Neural cell (in vitro differentiated cells): ENCODE measurements at regions not wholly inside any gene's neighbourhood (a gene's known extent, or its start where the extent isn't known, plus 50 kb on each side); places are given as distances from the start of the nearest gene placed in this dataset.

Experiments
- H2AFZ ChIP-seq: fragments of 200-600, 300-800 bp; sonication (generic), shearing (Covaris generic); 2 replicates; pipeline ENCODE4 v1.6.0; 2014; ENCODE audit warnings: low read depth, mild to moderate bottlenecking, antibody characterized with exemption, low read length, moderate library complexity
- H3F3A ChIP-seq: fragments of 200-600 bp; shearing (Covaris generic); 2 replicates; pipeline ENCODE4 v1.6.1; 2016; ENCODE audit warnings: mild to moderate bottlenecking, moderate library complexity, mixed read lengths, antibody characterized with exemption, low read length; ENCODE audit not compliant: insufficient read depth, poor library complexity, severe bottlenecking
- H3K27ac ChIP-seq: fragments of 200-600, 300-800 bp; sonication (generic), shearing (Covaris generic); 2 replicates; pipeline ENCODE4 v1.5.1; 2014; ENCODE audit warnings: mild to moderate bottlenecking, low read length, moderate library complexity
- H3K27me3 ChIP-seq: fragments of 300-800, 200-600 bp; sonication (generic), shearing (Covaris generic); 2 replicates; pipeline ENCODE4 v1.6.0; 2014; ENCODE audit warnings: mild to moderate bottlenecking, low read depth, low read length, moderate library complexity; ENCODE audit not compliant: insufficient read depth
- H3K36me3 ChIP-seq: fragments of 300-800, 200-600 bp; sonication (generic), shearing (Covaris generic); 2 replicates; pipeline ENCODE4 v1.5.1; 2014; ENCODE audit warnings: mild to moderate bottlenecking, antibody characterized with exemption, low read length, moderate library complexity; ENCODE audit not compliant: insufficient read depth
- H3K4me2 ChIP-seq: fragments of 300-800, 200-600 bp; sonication (generic), shearing (Covaris generic); 2 replicates; pipeline ENCODE4 v1.6.0; 2014; ENCODE audit warnings: mild to moderate bottlenecking, low read length
- H3K4me3 ChIP-seq: fragments of 300-800, 200-600 bp; sonication (generic), shearing (Covaris generic); 2 replicates; pipeline ENCODE4 v1.5.1; 2014; ENCODE audit warnings: mild to moderate bottlenecking, low read length, moderate library complexity
- H3K79me2 ChIP-seq: fragments of 200-600 bp; shearing (Covaris generic); replicated peaks from 2 replicates; pipeline ENCODE4 v1.6.0; 2014; ENCODE audit warnings: mild to moderate bottlenecking, low read length, moderate library complexity; ENCODE audit not compliant: insufficient read depth
- H3K9ac ChIP-seq: fragments of 300-800, 200-600 bp; sonication (generic), shearing (Covaris generic); 2 replicates; pipeline ENCODE4 v1.6.1; 2016; ENCODE audit warnings: mild to moderate bottlenecking, low read length, mixed read lengths
- H3K9me2 ChIP-seq: fragments of 200-600 bp; shearing (Covaris generic); 2 replicates; pipeline ENCODE4 v1.6.1; 2016; ENCODE audit warnings: mild to moderate bottlenecking, low read length, mixed read lengths; ENCODE audit not compliant: insufficient read depth
- H3K9me3 ChIP-seq: fragments of 200-600, 300-800 bp; sonication (generic), shearing (Covaris generic); 2 replicates; pipeline ENCODE4 v1.6.1; 2016; ENCODE audit warnings: mild to moderate bottlenecking, mixed run types, low read length, moderate library complexity, mixed read lengths
- H4K20me1 ChIP-seq: fragments of 200-600 bp; shearing (Covaris generic); 2 replicates; pipeline ENCODE4 v1.6.1; 2016; ENCODE audit warnings: mild to moderate bottlenecking, mixed run types; ENCODE audit not compliant: insufficient read depth
- EP300 ChIP-seq: fragments of 450-650 bp; conservative IDR thresholded peaks from 2 replicates; pipeline ENCODE4 v1.6.1; 2014; ENCODE audit warnings: antibody characterized with exemption, mild to moderate bottlenecking, moderate library complexity; ENCODE audit not compliant: poor library complexity, severe bottlenecking
- EZH2 ChIP-seq: fragments of 200-600, 300-800 bp; shearing (Covaris generic), sonication (generic); IDR thresholded peaks from 2 replicates; pipeline ENCODE4 v1.6.1; 2014; ENCODE audit warnings: antibody characterized with exemption, low read length, borderline replicate concordance, mild to moderate bottlenecking; ENCODE audit not compliant: insufficient read depth, poor library complexity, severe bottlenecking
- MXI1 ChIP-seq: fragments of 450-650 bp; conservative IDR thresholded peaks from 2 replicates; pipeline ENCODE4 v1.6.1; 2014; ENCODE audit warnings: antibody characterized with exemption, mild to moderate bottlenecking; ENCODE audit not compliant: poor library complexity, severe bottlenecking
- POLR2AphosphoS5 ChIP-seq: IDR thresholded peaks from 2 replicates; pipeline ENCODE4 v1.6.1; 2012
- RAD21 ChIP-seq: fragments of 450-650 bp; conservative IDR thresholded peaks from 2 replicates; pipeline ENCODE4 v1.6.1; 2014; ENCODE audit warnings: antibody characterized with exemption, mild to moderate bottlenecking, moderate library complexity
- SMC3 ChIP-seq: fragments of 450-650 bp; conservative IDR thresholded peaks from 2 replicates; pipeline ENCODE4 v1.6.1; 2014; ENCODE audit warnings: antibody characterized with exemption, mild to moderate bottlenecking, moderate library complexity; ENCODE audit not compliant: poor library complexity
- TAF1 ChIP-seq: IDR thresholded peaks from 2 replicates; pipeline ENCODE4 v1.6.1; 2012; ENCODE audit warnings: low read depth
- TF ChIP-seq, protein P1 (sequence below): IDR thresholded peaks from 2 replicates; pipeline ENCODE4 v1.6.1; 2012; ENCODE audit warnings: borderline replicate concordance
- TF ChIP-seq, protein P2 (sequence below): fragments of 450-650 bp; IDR thresholded peaks from 2 replicates; pipeline ENCODE4 v1.5.1; 2014; ENCODE audit warnings: antibody characterized with exemption, mild to moderate bottlenecking, moderate library complexity; ENCODE audit not compliant: poor library complexity, severe bottlenecking

DNA sequence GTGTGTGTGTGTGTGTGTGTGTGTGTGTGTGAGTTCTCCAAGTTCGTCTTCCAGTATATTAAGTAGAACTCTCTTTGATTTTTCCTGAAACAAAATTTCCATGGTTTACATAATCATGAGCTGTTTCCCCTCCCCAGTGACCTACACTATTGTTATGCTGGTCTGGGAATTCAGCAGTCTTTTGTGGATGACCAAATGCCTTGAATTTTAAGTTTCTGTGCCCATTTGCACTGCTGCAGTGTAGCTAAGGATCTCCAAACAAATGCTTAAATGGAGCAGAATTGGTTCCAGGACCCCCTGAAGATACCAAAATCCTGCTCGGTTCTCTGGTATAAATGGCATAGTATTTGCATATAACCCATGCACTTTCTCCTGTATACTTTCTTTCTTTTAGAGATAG lies 77.2 kb upstream of the SLC34A2 start:
- H3K4me2 ChIP-seq, result no peak overlapping the region
- H3F3A ChIP-seq, result no peaks in the 10 kb centered on the region
- H2AFZ ChIP-seq, result no peak overlapping the region
- no peak overlapping the region for H3K9ac ChIP-seq
- H3K4me3 ChIP-seq, result no peak overlapping the region
- TF ChIP-seq, protein P1, sequence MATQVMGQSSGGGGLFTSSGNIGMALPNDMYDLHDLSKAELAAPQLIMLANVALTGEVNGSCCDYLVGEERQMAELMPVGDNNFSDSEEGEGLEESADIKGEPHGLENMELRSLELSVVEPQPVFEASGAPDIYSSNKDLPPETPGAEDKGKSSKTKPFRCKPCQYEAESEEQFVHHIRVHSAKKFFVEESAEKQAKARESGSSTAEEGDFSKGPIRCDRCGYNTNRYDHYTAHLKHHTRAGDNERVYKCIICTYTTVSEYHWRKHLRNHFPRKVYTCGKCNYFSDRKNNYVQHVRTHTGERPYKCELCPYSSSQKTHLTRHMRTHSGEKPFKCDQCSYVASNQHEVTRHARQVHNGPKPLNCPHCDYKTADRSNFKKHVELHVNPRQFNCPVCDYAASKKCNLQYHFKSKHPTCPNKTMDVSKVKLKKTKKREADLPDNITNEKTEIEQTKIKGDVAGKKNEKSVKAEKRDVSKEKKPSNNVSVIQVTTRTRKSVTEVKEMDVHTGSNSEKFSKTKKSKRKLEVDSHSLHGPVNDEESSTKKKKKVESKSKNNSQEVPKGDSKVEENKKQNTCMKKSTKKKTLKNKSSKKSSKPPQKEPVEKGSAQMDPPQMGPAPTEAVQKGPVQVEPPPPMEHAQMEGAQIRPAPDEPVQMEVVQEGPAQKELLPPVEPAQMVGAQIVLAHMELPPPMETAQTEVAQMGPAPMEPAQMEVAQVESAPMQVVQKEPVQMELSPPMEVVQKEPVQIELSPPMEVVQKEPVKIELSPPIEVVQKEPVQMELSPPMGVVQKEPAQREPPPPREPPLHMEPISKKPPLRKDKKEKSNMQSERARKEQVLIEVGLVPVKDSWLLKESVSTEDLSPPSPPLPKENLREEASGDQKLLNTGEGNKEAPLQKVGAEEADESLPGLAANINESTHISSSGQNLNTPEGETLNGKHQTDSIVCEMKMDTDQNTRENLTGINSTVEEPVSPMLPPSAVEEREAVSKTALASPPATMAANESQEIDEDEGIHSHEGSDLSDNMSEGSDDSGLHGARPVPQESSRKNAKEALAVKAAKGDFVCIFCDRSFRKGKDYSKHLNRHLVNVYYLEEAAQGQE, result no peak
- TF ChIP-seq SMC3 (no peak), MXI1 (no peak), EP300 (no peak), EZH2 (no peak), POLR2AphosphoS5 (no peak), RAD21 (no peak), TAF1 (no peak)
- TF ChIP-seq, protein P2, sequence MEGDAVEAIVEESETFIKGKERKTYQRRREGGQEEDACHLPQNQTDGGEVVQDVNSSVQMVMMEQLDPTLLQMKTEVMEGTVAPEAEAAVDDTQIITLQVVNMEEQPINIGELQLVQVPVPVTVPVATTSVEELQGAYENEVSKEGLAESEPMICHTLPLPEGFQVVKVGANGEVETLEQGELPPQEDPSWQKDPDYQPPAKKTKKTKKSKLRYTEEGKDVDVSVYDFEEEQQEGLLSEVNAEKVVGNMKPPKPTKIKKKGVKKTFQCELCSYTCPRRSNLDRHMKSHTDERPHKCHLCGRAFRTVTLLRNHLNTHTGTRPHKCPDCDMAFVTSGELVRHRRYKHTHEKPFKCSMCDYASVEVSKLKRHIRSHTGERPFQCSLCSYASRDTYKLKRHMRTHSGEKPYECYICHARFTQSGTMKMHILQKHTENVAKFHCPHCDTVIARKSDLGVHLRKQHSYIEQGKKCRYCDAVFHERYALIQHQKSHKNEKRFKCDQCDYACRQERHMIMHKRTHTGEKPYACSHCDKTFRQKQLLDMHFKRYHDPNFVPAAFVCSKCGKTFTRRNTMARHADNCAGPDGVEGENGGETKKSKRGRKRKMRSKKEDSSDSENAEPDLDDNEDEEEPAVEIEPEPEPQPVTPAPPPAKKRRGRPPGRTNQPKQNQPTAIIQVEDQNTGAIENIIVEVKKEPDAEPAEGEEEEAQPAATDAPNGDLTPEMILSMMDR, result no peak
- H3K27ac ChIP-seq, result no peak overlapping the region
- H3K79me2 ChIP-seq, result no peaks in the 10 kb centered on the region
- H3K36me3 ChIP-seq, result no peaks in the 10 kb centered on the region
- H3K27me3 ChIP-seq, result no peaks in the 10 kb centered on the region
- no peaks in the 10 kb centered on the region for H3K9me2 ChIP-seq
- no peaks in the 10 kb centered on the region for H3K9me3 ChIP-seq
- H4K20me1 ChIP-seq, result no peaks in the 10 kb centered on the region

DNA sequence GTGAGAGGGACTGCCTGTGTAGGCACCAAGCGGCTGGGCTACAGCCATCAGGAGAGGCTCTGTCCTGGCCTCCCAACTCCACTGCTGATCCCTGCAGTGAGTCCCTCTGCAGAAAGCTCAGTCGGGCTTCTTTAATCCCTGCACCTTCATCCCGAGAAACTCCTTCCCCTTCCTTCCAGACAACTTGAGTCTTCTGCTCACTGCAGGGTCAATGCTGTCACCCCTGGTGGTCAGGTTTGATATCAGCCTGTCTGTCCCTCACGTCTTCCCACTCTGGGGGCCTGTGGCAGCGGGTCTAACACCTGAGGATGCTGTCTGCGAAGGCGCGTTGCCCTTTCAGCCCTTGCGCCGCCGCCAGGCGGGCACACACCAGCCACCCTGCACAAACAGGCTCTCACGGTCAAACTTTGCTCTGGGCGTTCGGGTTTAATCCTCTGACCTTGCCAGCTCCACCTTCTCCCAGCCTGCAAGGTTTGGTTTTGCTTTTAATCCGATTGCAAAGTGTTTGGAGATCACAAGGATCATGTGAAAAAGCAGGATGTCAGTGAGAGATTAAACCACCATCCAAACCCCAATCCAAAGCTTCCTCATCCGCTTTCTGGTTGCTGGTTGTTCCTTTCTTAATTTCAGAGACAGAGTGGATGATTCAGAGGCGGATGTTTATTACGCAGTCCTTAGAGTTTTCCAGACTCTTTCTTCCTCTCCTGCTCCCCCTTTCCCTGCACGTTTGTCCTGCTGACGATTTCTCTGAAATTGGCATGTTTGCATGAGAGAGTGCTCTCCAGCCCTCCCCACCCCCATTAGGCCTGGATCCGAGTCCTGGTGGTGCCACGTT lies 74.8 kb upstream of the SLC34A2 start:
- Histone ChIP-seq H3K79me2 (no peaks in the 10 kb centered on the region), H3K27me3 (no peaks in the 10 kb centered on the region), H4K20me1 (no peaks in the 10 kb centered on the region), H3K27ac (no peak overlapping the region), H2AFZ (no peak overlapping the region), H3K4me3 (no peak overlapping the region), H3K9me2 (no peaks in the 10 kb centered on the region), H3K9ac (no peak overlapping the region), H3K9me3 (no peaks in the 10 kb centered on the region), H3K36me3 (no peaks in the 10 kb centered on the region), H3F3A (no peaks in the 10 kb centered on the region), H3K4me2 (no peak overlapping the region)
- TF ChIP-seq, protein P2, result no peak
- no peak for TF ChIP-seq MXI1
- TF ChIP-seq, protein P1, result no peak
